Right lobe of liver (tissue), 6 donors: ENCODE measurements at regions not wholly inside any gene's neighbourhood (a gene's known extent, or its start where the extent isn't known, plus 50 kb on each side); places are given as distances from the start of the nearest gene placed in this dataset.
"Not testable (repeated sequence)": the region's sequence is repeated elsewhere in the genome, so short reads cannot be mapped to it uniquely, and the experiment has no call there.

Experiments used
- ATAC-seq, 4 donors: fragments of 200-7000 bp; cut with Tn5 transposase; one replicate each; pipeline ENCODE4 v1.9.1; 2020; ENCODE audit warnings: mild to moderate bottlenecking in 4 of 4, moderate library complexity in 4 of 4
- DNase-seq, 3 donors: peaks; one replicate each; pipeline ENCODE4 v3.0.0-alpha.2; 2020
- H3K27ac ChIP-seq, 3 donors: fragments of 200-600 bp; one replicate each; pipeline ENCODE4 v1.8.0; 2022
- H3K27me3 ChIP-seq, 2 donors: fragments of 200-600 bp; one replicate each; pipeline ENCODE4 v1.8.0; 2022
- H3K36me3 ChIP-seq, 4 donors: fragments of 200-600 bp; sonication (generic) in 1 of 4; one replicate each; pipeline versions ENCODE4 v1.5.1 to v1.8.0; 2017 to 2022; ENCODE audit warnings: control low read depth in 1 of 4
- H3K4me1 ChIP-seq, 4 donors: fragments of 200-600 bp; sonication (generic) in 1 of 4; one replicate each; pipeline versions ENCODE4 v1.5.1 to v1.8.0; 2017 to 2022; ENCODE audit warnings: control low read depth in 1 of 4
- H3K4me3 ChIP-seq, 3 donors: fragments of 200-600 bp; one replicate each; pipeline ENCODE4 v1.8.0; 2022
- H3K9me3 ChIP-seq, 4 donors: fragments of 200-600 bp; sonication (generic) in 1 of 4; one replicate each; pipeline versions ENCODE4 v1.5.1 to v1.8.0; 2017 to 2022; ENCODE audit warnings: control low read depth in 1 of 4
- POLR2A ChIP-seq: fragments of 450-650 bp; IDR thresholded peaks from one replicate; pipeline ENCODE4 v1.6.1; 2017; ENCODE audit warnings: antibody characterized with exemption, mild to moderate bottlenecking
- WGBS: methylation state at CpG from one replicate; pipeline ENCODE4 v1.1.6; 2018; ENCODE audit warnings: low coverage, low lambda C conversion rate; ENCODE audit not compliant: insufficient coverage; ENCODE audit errors: missing lambda C conversion rate; 5-methylcytosine and 5-hydroxymethylcytosine counted together
- intact Hi-C, 2 donors: fragments of 100-400 bp; cut with DNase I; formaldehyde crosslinking; loops; one replicate each; pipeline versions ENCODE4 v1.11.2 to v1.14.1; 2022
- TF ChIP-seq, protein P1 (sequence below), 4 donors: fragments of 200-600 bp in 3 of 4; fragments of 450-650 bp in 1 of 4; IDR thresholded peaks; one replicate each; pipeline versions ENCODE4 v1.5.1 to v1.8.0; 2016 to 2022; ENCODE audit warnings: antibody characterized with exemption in 4 of 4, mild to moderate bottlenecking in 2 of 4
- donor health status: DM: no; HTN: yes; CAD: no.
- donor health status: DM: no; HTN: no; CAD: no.
- donor health status: DM: no; HTN: no; CAD: no.
- donor health status: DM: no; HTN: yes; CAD: no.
- donor health status: DM: no; HTN: yes; CAD: no.

DNA sequence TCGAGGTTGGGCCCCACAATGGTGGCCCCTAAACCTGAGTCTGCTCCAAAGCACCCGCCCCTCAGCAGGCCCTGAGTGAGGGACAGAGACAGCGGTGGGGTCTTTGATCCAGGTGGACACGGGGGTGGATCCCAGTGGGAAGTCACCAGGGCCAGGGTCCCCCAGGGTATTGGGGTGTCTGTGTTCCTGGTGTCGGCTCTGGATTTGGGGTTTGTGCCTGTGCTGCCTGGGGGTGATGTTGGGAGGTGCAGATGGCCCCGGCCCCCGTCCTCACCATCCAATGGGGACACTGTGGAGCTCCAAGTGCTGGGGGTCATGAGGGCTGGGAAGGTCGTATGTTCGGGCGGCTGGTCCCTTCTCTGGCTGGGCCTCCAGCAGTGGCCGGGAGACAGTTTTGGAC, 354.2 kb downstream of the TMEM121 start:
- intact Hi-C loops = no loop called here
- no peak overlapping the region for H3K4me3 ChIP-seq
- TF ChIP-seq, protein P1, sequence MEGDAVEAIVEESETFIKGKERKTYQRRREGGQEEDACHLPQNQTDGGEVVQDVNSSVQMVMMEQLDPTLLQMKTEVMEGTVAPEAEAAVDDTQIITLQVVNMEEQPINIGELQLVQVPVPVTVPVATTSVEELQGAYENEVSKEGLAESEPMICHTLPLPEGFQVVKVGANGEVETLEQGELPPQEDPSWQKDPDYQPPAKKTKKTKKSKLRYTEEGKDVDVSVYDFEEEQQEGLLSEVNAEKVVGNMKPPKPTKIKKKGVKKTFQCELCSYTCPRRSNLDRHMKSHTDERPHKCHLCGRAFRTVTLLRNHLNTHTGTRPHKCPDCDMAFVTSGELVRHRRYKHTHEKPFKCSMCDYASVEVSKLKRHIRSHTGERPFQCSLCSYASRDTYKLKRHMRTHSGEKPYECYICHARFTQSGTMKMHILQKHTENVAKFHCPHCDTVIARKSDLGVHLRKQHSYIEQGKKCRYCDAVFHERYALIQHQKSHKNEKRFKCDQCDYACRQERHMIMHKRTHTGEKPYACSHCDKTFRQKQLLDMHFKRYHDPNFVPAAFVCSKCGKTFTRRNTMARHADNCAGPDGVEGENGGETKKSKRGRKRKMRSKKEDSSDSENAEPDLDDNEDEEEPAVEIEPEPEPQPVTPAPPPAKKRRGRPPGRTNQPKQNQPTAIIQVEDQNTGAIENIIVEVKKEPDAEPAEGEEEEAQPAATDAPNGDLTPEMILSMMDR (IDR thresholded peaks at IDR 0.05) = no peak
- TF ChIP-seq POLR2A = no peak
- DNase-seq (peak; percentile 5 to 44 (median 38)), ATAC-seq (no peak)
- H3K9me3 ChIP-seq = no peaks in the 10 kb centered on the region
- no CpG with 5 or more reads among the region's 11 CpGs for WGBS
- no peak overlapping the region for H3K27ac ChIP-seq
- no peaks in the 10 kb centered on the region for H3K27me3 ChIP-seq
- H3K4me1 ChIP-seq = no peaks in the 10 kb centered on the region
- H3K36me3 ChIP-seq = no peaks in the 10 kb centered on the region

DNA sequence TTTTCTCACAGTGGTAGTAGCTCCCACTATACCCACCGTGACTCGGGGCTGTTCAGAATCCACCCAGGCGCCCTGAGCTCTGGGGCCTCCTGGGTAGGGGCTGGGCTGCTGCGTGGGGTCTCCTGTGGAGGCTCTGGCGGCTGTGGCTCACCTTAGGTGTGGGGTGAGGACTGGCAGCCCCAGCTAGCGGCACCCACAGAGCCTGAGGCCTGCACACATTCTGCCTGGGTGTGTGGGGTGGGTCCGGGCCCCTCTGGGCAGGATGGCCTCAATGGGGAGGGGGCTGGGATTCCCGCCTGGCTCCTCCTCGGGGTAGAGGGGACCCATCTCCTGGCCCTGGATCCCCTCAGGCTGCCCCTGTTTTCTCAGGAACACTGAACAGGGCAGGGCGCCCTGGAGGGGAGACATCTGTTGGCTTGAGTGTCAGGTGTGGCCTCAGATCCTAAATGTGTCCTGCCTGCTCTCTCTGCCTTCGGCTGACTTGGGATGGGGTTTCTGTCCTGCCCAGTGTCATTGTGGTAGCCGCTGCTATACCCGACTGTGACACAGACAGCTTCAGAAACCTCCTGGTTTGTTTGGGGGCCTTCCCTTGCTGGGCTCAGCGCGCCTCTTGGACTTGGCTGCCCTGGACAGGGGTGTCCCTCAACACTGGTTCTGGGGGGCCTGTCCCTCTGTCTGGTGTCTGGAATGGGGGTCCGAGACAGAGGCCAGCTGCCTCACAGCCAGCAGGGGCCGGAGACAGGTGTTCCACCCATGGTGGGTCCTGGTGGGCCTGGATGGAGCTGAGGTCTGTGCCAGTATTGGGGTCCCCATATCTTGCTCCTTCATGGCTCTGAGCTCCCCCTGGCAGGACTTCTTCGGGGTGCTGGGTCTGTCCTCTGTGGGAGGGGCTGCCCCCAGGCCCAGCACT, 354.9 kb downstream of the TMEM121 start:
- Histone ChIP-seq H3K27ac (no peak overlapping the region), H3K4me3 (no peak overlapping the region), H3K36me3 (no peaks in the 10 kb centered on the region), H3K27me3 (no peaks in the 10 kb centered on the region), H3K4me1 (no peaks in the 10 kb centered on the region), H3K9me3 (no peaks in the 10 kb centered on the region)
- TF ChIP-seq POLR2A = no peak
- TF ChIP-seq, protein P1 (IDR thresholded peaks at IDR 0.05) = no peak
- intact Hi-C loops = no loop called here
- 23% methylated on average over 3 of the region's 18 CpGs for WGBS
- DNase-seq (peak; percentile 11 to 40 (median 37)), ATAC-seq (peak in 1 of 4 donors; percentile 13)

DNA sequence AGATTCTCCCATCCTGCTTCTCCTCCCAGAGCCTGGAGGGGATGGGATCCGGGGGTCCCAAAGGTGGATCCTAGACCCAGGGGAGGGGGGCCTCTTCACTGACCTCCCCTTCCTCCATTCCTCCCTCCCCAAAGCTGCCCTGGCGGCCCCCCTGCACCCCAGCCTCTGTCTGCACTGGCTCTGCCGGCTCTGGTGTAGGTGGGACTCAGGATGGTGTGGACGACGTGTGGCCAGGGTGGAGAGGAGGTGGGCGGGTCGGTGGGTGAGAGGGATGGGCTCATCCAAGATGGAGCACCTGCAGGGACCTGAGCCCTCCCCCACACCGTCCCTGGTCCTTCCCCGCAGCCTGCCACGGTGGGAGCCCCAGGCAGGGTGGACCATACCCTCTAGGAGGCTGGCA, 355.6 kb downstream of the TMEM121 start:
- H3K4me3 ChIP-seq, H3K27me3 ChIP-seq, H3K36me3 ChIP-seq, H3K27ac ChIP-seq, H3K4me1 ChIP-seq, ATAC-seq, intact Hi-C loops, H3K9me3 ChIP-seq: not testable (repeated sequence)
- peak in 2 of 3 donors; percentile 8 to 26 for DNase-seq
- 23% methylated on average over 3 of the region's 10 CpGs for WGBS

DNA sequence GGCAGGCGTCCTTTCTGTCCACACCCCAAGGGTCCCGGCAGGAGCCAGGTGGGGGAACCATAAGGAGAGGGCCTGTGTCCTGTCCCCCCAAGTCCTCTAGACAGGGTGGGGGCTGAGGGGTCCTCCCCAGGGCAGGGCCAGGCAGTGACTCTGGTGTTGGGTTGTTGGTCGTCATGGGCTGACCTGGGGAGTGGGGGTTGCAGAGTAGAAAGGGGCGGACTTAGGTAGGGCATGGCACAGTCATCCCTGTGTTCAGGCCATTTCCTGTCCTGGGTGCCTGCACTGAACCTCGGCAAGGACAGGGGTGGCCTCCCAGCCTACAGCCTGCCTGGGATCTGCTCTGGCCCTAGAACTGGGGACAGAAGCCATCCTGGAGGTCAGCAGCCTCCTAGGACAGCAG, 356.2 kb downstream of the TMEM121 start:
- H3K36me3 ChIP-seq = no peaks in the 10 kb centered on the region
- no peak overlapping the region for H3K4me3 ChIP-seq
- intact Hi-C loops = no loop called here
- no peaks in the 10 kb centered on the region for H3K27me3 ChIP-seq
- H3K27ac ChIP-seq = no peak overlapping the region
- TF ChIP-seq, protein P1 (IDR thresholded peaks at IDR 0.05) = no peak
- TF ChIP-seq POLR2A = no peak
- peak in 1 of 3 donors; percentile 5 for DNase-seq
- no CpG with 5 or more reads among the region's 5 CpGs for WGBS
- no peak for ATAC-seq
- H3K9me3 ChIP-seq = no peaks in the 10 kb centered on the region
- H3K4me1 ChIP-seq = no peaks in the 10 kb centered on the region
